CD14-positive monocyte (primary cell): ENCODE measurements at regions not wholly inside any gene's neighbourhood (a gene's known extent, or its start where the extent isn't known, plus 50 kb on each side); places are given as distances from the start of the nearest gene placed in this dataset.

Experiments used
- DNase-seq, 3 donors: peaks; one replicate each; pipeline ENCODE4 v3.0.0-alpha.2; 2011 to 2022
- H2AFZ ChIP-seq: 2 replicates; pipeline ENCODE4 v1.6.0; 2012; ENCODE audit warnings: mild to moderate bottlenecking, low read depth, low read length, inconsistent platforms; ENCODE audit not compliant: insufficient read depth, poor library complexity, severe bottlenecking
- H3K27ac ChIP-seq, 2 donors: 1 replicate in 1 of 2; 2 replicates in 1 of 2; pipeline ENCODE4 v1.5.1; 2012 to 2013; ENCODE audit warnings: low read length in 2 of 2, control low read depth in 1 of 2, inconsistent platforms in 1 of 2, low read depth in 1 of 2, mild to moderate bottlenecking in 1 of 2
- H3K27me3 ChIP-seq, 2 donors: one replicate each; pipeline versions ENCODE4 v1.6.0 to v1.6.1; 2011 to 2013; ENCODE audit warnings: low read length in 2 of 2; ENCODE audit not compliant: control insufficient read depth in 2 of 2, insufficient read depth in 2 of 2
- H3K36me3 ChIP-seq, 2 donors: replicated peaks in 1 of 2; 1 replicate in 1 of 2; 2 replicates in 1 of 2; pipeline versions ENCODE4 v1.5.1 to v1.6.1; 2012 to 2013; ENCODE audit warnings: low read length in 2 of 2, control low read depth in 1 of 2, inconsistent platforms in 1 of 2, mild to moderate bottlenecking in 1 of 2; ENCODE audit not compliant: insufficient read depth in 2 of 2, control insufficient read depth in 1 of 2
- H3K4me1 ChIP-seq, 2 donors: 1 replicate in 1 of 2; 2 replicates in 1 of 2; pipeline versions ENCODE4 v1.5.1 to v1.6.1; 2012 to 2013; ENCODE audit warnings: low read length in 2 of 2, control low read depth in 1 of 2, inconsistent platforms in 1 of 2, mild to moderate bottlenecking in 1 of 2, moderate library complexity in 1 of 2; ENCODE audit not compliant: insufficient read depth in 2 of 2, control insufficient read depth in 1 of 2
- H3K4me2 ChIP-seq: replicated peaks from 2 replicates; pipeline ENCODE3; 2012; ENCODE audit warnings: low read length, moderate library complexity, mild to moderate bottlenecking; ENCODE audit not compliant: poor library complexity, severe bottlenecking; ENCODE audit errors: extremely low read depth
- H3K4me3 ChIP-seq, 3 experiments: fragments of 200-600 bp in 1 of 3; sonication (generic) in 1 of 3; replicated peaks in 1 of 3; 1 replicate in 2 of 3; 2 replicates in 1 of 3; pipeline ENCODE4 v1.5.1; 2011 to 2013; ENCODE audit warnings: low read length in 3 of 3, mild to moderate bottlenecking in 3 of 3, control low read depth in 2 of 3, low read depth in 2 of 3, inconsistent platforms in 1 of 3, moderate library complexity in 1 of 3
- H3K79me2 ChIP-seq: 2 replicates; pipeline ENCODE4 v1.6.0; 2012; ENCODE audit warnings: mild to moderate bottlenecking, control low read depth, inconsistent platforms, low read length, moderate library complexity; ENCODE audit not compliant: insufficient read depth
- H3K9ac ChIP-seq: 2 replicates; pipeline ENCODE4 v1.6.0; 2017; ENCODE audit warnings: low read length, mild to moderate bottlenecking; ENCODE audit not compliant: insufficient read depth, poor library complexity, severe bottlenecking
- H3K9me3 ChIP-seq, 2 donors: replicated peaks in 1 of 2; 1 replicate in 1 of 2; 2 replicates in 1 of 2; pipeline versions ENCODE4 v1.5.1 to v1.6.1; 2012 to 2013; ENCODE audit warnings: low read length in 2 of 2, control low read depth in 1 of 2; ENCODE audit not compliant: control insufficient read depth in 1 of 2, insufficient read depth in 1 of 2
- H4K20me1 ChIP-seq: 2 replicates; pipeline ENCODE4 v1.6.0; 2012; ENCODE audit warnings: mild to moderate bottlenecking, low read length, control low read depth, moderate library complexity; ENCODE audit not compliant: insufficient read depth
- H3K27ac Mint-ChIP-seq, 7 donors: one replicate each; pipeline ENCODE4 v1.8.0; 2020; ENCODE audit warnings: mild to moderate bottlenecking in 7 of 7, mixed read lengths in 7 of 7, moderate library complexity in 6 of 7, inconsistent platforms in 2 of 7
- H3K27me3 Mint-ChIP-seq, 3 donors: one replicate each; pipeline ENCODE4 v1.8.0; 2021 to 2022; ENCODE audit warnings: low read depth in 3 of 3, mild to moderate bottlenecking in 3 of 3, mixed read lengths in 3 of 3, moderate library complexity in 3 of 3, inconsistent platforms in 1 of 3
- H3K36me3 Mint-ChIP-seq, 2 donors: one replicate each; pipeline ENCODE4 v1.8.0; 2020; ENCODE audit warnings: mixed read lengths in 2 of 2, inconsistent platforms in 1 of 2, mild to moderate bottlenecking in 1 of 2
- H3K4me1 Mint-ChIP-seq: one replicate; pipeline ENCODE4 v1.8.0; 2020; ENCODE audit warnings: mild to moderate bottlenecking, mixed read lengths
- H3K4me3 Mint-ChIP-seq, 2 donors: one replicate each; pipeline ENCODE4 v1.8.0; 2020; ENCODE audit warnings: mild to moderate bottlenecking in 2 of 2, mixed read lengths in 2 of 2, moderate library complexity in 1 of 2
- H3K9me3 Mint-ChIP-seq, 7 donors: one replicate each; pipeline ENCODE4 v1.8.0; 2020 to 2022; ENCODE audit warnings: mixed read lengths in 7 of 7, mild to moderate bottlenecking in 6 of 7, moderate library complexity in 6 of 7, inconsistent platforms in 2 of 7
- CTCF ChIP-seq: fragments of 200-600 bp; IDR thresholded peaks from one replicate; pipeline ENCODE4 v1.8.0; 2022; ENCODE audit warnings: antibody characterized with exemption, mild to moderate bottlenecking
- WGBS: methylation state at CpG from one replicate; pipeline ENCODE4 v1.1.5; 2013; ENCODE audit warnings: missing lambda C conversion rate; ENCODE audit not compliant: insufficient coverage; 5-methylcytosine and 5-hydroxymethylcytosine counted together
- intact Hi-C, 2 donors: fragments of 100-400 bp; cut with micrococcal nuclease; formaldehyde crosslinking; loops; one replicate each; pipeline versions ENCODE4 v1.15.0 to v1.15.1; 2023

- Histone ChIP-seq H3K79me2 (no peaks in the 10 kb centered on the region), H2AFZ (no peak overlapping the region), H3K27ac (peak overlapping the region in 1 of 2 donors; percentile 43), H3K27me3 (no peaks in the 10 kb centered on the region), H3K4me3 (peak overlapping the region in 1 of 3 experiments; percentile 25), H4K20me1 (no peaks in the 10 kb centered on the region), H3K9ac (no peak overlapping the region), H3K36me3 (no peaks in the 10 kb centered on the region), H3K4me1 (peaks cover 19 to 25% of the 10 kb centered on the region in 2 donors), H3K9me3 (peaks cover 5 to 14% of the 10 kb centered on the region in 2 donors), H3K4me2 (peak overlapping the region; percentile 38)
- intact Hi-C loops, result no loop called here
- WGBS, result no CpG with 5 or more reads among the region's 1 CpG
- Mint-ChIP-seq H3K4me3 (peak overlapping the region in 1 of 2 donors; percentile 53), H3K9me3 (peaks cover 15 to 21% (median 17%) of the 10 kb centered on the region in 7 donors), H3K4me1 (peaks cover 26% of the 10 kb centered on the region), H3K27ac (peak overlapping the region in 5 of 7 donors; percentile 55 to 84 (median 62)), H3K27me3 (peaks cover 0 to 5% (median 2%) of the 10 kb centered on the region in 3 donors), H3K36me3 (no peaks in the 10 kb centered on the region)
- TF ChIP-seq CTCF, result no peak
- no peak for DNase-seq
Observed at GRCh38 chr14:55867719-55868118, 250.5 kb upstream of the PELI2 start.

- Histone ChIP-seq H3K4me3 (no peak overlapping the region), H3K4me1 (peaks cover 19 to 25% of the 10 kb centered on the region in 2 donors), H3K27ac (no peak overlapping the region), H3K36me3 (no peaks in the 10 kb centered on the region), H3K4me2 (no peak overlapping the region), H2AFZ (no peak overlapping the region), H3K27me3 (no peaks in the 10 kb centered on the region), H4K20me1 (no peaks in the 10 kb centered on the region), H3K9me3 (peaks cover 3 to 5% of the 10 kb centered on the region in 2 donors), H3K9ac (no peak overlapping the region), H3K79me2 (no peaks in the 10 kb centered on the region)
- Mint-ChIP-seq H3K36me3 (no peaks in the 10 kb centered on the region), H3K27ac (no peak overlapping the region), H3K4me1 (peaks cover 26% of the 10 kb centered on the region), H3K27me3 (peaks cover 0 to 4% (median 2%) of the 10 kb centered on the region in 3 donors), H3K9me3 (peaks cover 4 to 8% (median 5%) of the 10 kb centered on the region in 7 donors), H3K4me3 (no peak overlapping the region)
- TF ChIP-seq CTCF, result no peak
- intact Hi-C loops, result no loop called here
- no peak for DNase-seq
- no CpG with 5 or more reads among the region's 2 CpGs for WGBS
Observed at GRCh38 chr14:55869397-55870049, 248.7 kb upstream of the PELI2 start.
